ACC112 (cell line): ENCODE measurements at regions not wholly inside any gene's neighbourhood (a gene's known extent, or its start where the extent isn't known, plus 50 kb on each side); places are given as distances from the start of the nearest gene placed in this dataset.

Experiments
- H2AFZ ChIP-seq: fragments of 200-600 bp; sonication (generic); one replicate; pipeline ENCODE4 v1.6.0; 2017; ENCODE audit warnings: antibody characterized with exemption, low read length; ENCODE audit not compliant: unreplicated experiment
- H3K27ac ChIP-seq: fragments of 200-600 bp; sonication (generic); 2 replicates; pipeline ENCODE4 v1.5.1; 2014; ENCODE audit warnings: low read depth, mild to moderate bottlenecking, antibody characterized with exemption, low read length, moderate library complexity
- H3K27me3 ChIP-seq: fragments of 200-600 bp; sonication (generic); 2 replicates; pipeline ENCODE4 v1.6.1; 2014; ENCODE audit warnings: mild to moderate bottlenecking, antibody characterized with exemption, low read length, moderate library complexity, mixed read lengths; ENCODE audit not compliant: insufficient read depth
- H3K36me3 ChIP-seq: fragments of 200-600 bp; sonication (generic); 2 replicates; pipeline ENCODE4 v1.6.1; 2016; ENCODE audit warnings: mild to moderate bottlenecking, antibody characterized with exemption, low read length, moderate library complexity, mixed read lengths; ENCODE audit not compliant: insufficient read depth
- H3K4me1 ChIP-seq: fragments of 200-600 bp; sonication (generic); one replicate; pipeline ENCODE4 v1.6.1; 2016; ENCODE audit warnings: low read length, mixed read lengths; ENCODE audit not compliant: insufficient read depth, unreplicated experiment, control insufficient read depth
- H3K4me3 ChIP-seq: fragments of 200-600 bp; sonication (generic); 2 replicates; pipeline ENCODE4 v1.5.1; 2014; ENCODE audit warnings: mild to moderate bottlenecking, low read depth, low read length
- H3K79me2 ChIP-seq: fragments of 200-600 bp; sonication (generic); one replicate; pipeline ENCODE4 v1.6.0; 2016; ENCODE audit warnings: low read length; ENCODE audit not compliant: control insufficient read depth, unreplicated experiment, insufficient read depth

GRCh38 chr11:95339086-95339901 is 108.3 kb upstream of the SESN3 start:
- Histone ChIP-seq H3K79me2 (no peaks in the 10 kb centered on the region), H3K36me3 (no peaks in the 10 kb centered on the region), H2AFZ (no peak overlapping the region), H3K27me3 (no peaks in the 10 kb centered on the region), H3K4me3 (no peak overlapping the region), H3K4me1 (peaks cover 11% of the 10 kb centered on the region), H3K27ac (no peak overlapping the region)

- H3K36me3 ChIP-seq, result no peaks in the 10 kb centered on the region
- H3K27me3 ChIP-seq, result no peaks in the 10 kb centered on the region
- no peak overlapping the region for H3K27ac ChIP-seq
- H3K79me2 ChIP-seq, result no peaks in the 10 kb centered on the region
- H2AFZ ChIP-seq, result no peak overlapping the region
- H3K4me3 ChIP-seq, result no peak overlapping the region
- H3K4me1 ChIP-seq, result peaks cover 11% of the 10 kb centered on the region
Observed at GRCh38 chr11:95338430-95338991, 107.5 kb upstream of the SESN3 start.

GRCh38 chr11:95337972-95338429 is 107.0 kb upstream of the SESN3 start:
- H3K27ac ChIP-seq, result no peak overlapping the region

GRCh38 chr11:95337175-95337957 is 106.4 kb upstream of the SESN3 start:
- no peaks in the 10 kb centered on the region for H3K36me3 ChIP-seq
- peak overlapping the region; percentile 74 for H2AFZ ChIP-seq
- no peaks in the 10 kb centered on the region for H3K79me2 ChIP-seq
- H3K27ac ChIP-seq, result no peak overlapping the region
- peak overlapping the region; percentile 61 for H3K4me3 ChIP-seq
- no peaks in the 10 kb centered on the region for H3K27me3 ChIP-seq
- peaks cover 11% of the 10 kb centered on the region for H3K4me1 ChIP-seq

More at GRCh38 chr11:95337972-95338429, 107.0 kb upstream of the SESN3 start:
- H3K4me1 ChIP-seq, result peaks cover 11% of the 10 kb centered on the region
- H3K4me3 ChIP-seq, result peak overlapping the region; percentile 61; the same call in 1 of the 2 replicates
- H3K27me3 ChIP-seq, result no peaks in the 10 kb centered on the region
- peak overlapping the region; percentile 74 for H2AFZ ChIP-seq
- no peaks in the 10 kb centered on the region for H3K79me2 ChIP-seq
- no peaks in the 10 kb centered on the region for H3K36me3 ChIP-seq

- no peak overlapping the region for H3K4me3 ChIP-seq
- H3K79me2 ChIP-seq, result no peaks in the 10 kb centered on the region
- H3K27ac ChIP-seq, result no peak overlapping the region
- H3K36me3 ChIP-seq, result no peaks in the 10 kb centered on the region
- H2AFZ ChIP-seq, result no peak overlapping the region
- H3K4me1 ChIP-seq, result peaks cover 11% of the 10 kb centered on the region
- peaks cover 4% of the 10 kb centered on the region; the same call in 1 of the 2 replicates for H3K27me3 ChIP-seq
Observed at GRCh38 chr11:95335989-95336388, 105.0 kb upstream of the SESN3 start.

- Histone ChIP-seq H3K4me3 (no peak overlapping the region), H3K79me2 (no peaks in the 10 kb centered on the region), H2AFZ (no peak overlapping the region), H3K4me1 (peaks cover 2% of the 10 kb centered on the region), H3K36me3 (no peaks in the 10 kb centered on the region), H3K27me3 (peaks cover 14% of the 10 kb centered on the region; the same call in 1 of the 2 replicates), H3K27ac (no peak overlapping the region)
Observed at GRCh38 chr11:95331161-95331560, 100.2 kb upstream of the SESN3 start.

GRCh38 chr11:95330302-95330701 is 99.3 kb upstream of the SESN3 start:
- no peaks in the 10 kb centered on the region for H3K79me2 ChIP-seq
- no peak overlapping the region for H2AFZ ChIP-seq
- no peaks in the 10 kb centered on the region for H3K4me1 ChIP-seq
- H3K27ac ChIP-seq, result no peak overlapping the region
- H3K36me3 ChIP-seq, result no peaks in the 10 kb centered on the region
- H3K4me3 ChIP-seq, result no peak overlapping the region
- H3K27me3 ChIP-seq, result peaks cover 14% of the 10 kb centered on the region; the same call in 1 of the 2 replicates

- H3K4me3 ChIP-seq, result no peak overlapping the region
- H3K4me1 ChIP-seq, result no peaks in the 10 kb centered on the region
- no peaks in the 10 kb centered on the region for H3K36me3 ChIP-seq
- H3K79me2 ChIP-seq, result no peaks in the 10 kb centered on the region
- no peak overlapping the region for H2AFZ ChIP-seq
- H3K27me3 ChIP-seq, result peaks cover 14% of the 10 kb centered on the region; the same call in 1 of the 2 replicates
- H3K27ac ChIP-seq, result no peak overlapping the region
Observed at GRCh38 chr11:95327273-95327948, 96.4 kb upstream of the SESN3 start.

- Histone ChIP-seq H3K4me3 (no peak overlapping the region), H3K27ac (no peak overlapping the region), H3K4me1 (no peaks in the 10 kb centered on the region), H3K79me2 (no peaks in the 10 kb centered on the region), H3K27me3 (peaks cover 10% of the 10 kb centered on the region; the same call in 1 of the 2 replicates), H2AFZ (no peak overlapping the region), H3K36me3 (no peaks in the 10 kb centered on the region)
Observed at GRCh38 chr11:95325777-95326258, 94.8 kb upstream of the SESN3 start.

- no peak overlapping the region for H3K27ac ChIP-seq
- H3K79me2 ChIP-seq, result no peaks in the 10 kb centered on the region
- no peak overlapping the region for H3K4me3 ChIP-seq
- H3K27me3 ChIP-seq, result peaks cover 10% of the 10 kb centered on the region; the same call in 1 of the 2 replicates
- no peak overlapping the region for H2AFZ ChIP-seq
- no peaks in the 10 kb centered on the region for H3K36me3 ChIP-seq
- H3K4me1 ChIP-seq, result no peaks in the 10 kb centered on the region
Observed at GRCh38 chr11:95324826-95325225, 93.8 kb upstream of the SESN3 start.
